Tibial nerve (tissue), 3 donors: ENCODE measurements at regions not wholly inside any gene's neighbourhood (a gene's known extent, or its start where the extent isn't known, plus 50 kb on each side); places are given as distances from the start of the nearest gene placed in this dataset.

Experiments used
- EP300 ChIP-seq, 2 donors: sonication (generic); formaldehyde crosslinking; IDR thresholded peaks; one replicate each; pipeline ENCODE4 v1.6.1; 2017; ENCODE audit warnings: antibody characterized with exemption in 2 of 2, mild to moderate bottlenecking in 1 of 2
- POLR2A ChIP-seq, 2 donors: fragments of 450-650 bp; IDR thresholded peaks; one replicate each; pipeline ENCODE4 v1.6.1; 2017; ENCODE audit warnings: antibody characterized with exemption in 2 of 2, mild to moderate bottlenecking in 2 of 2, moderate library complexity in 2 of 2

- no peak for TF ChIP-seq EP300 (IDR thresholded peaks at IDR 0.05)
- no peak for TF ChIP-seq POLR2A (IDR thresholded peaks at IDR 0.05)
Observed at GRCh38 chr20:47441774-47442150, 59.9 kb upstream of the NCOA3 start.
